Ovary (tissue), 3 donors: ENCODE measurements at regions not wholly inside any gene's neighbourhood (a gene's known extent, or its start where the extent isn't known, plus 50 kb on each side); places are given as distances from the start of the nearest gene placed in this dataset.

Experiments used
- CTCF ChIP-seq, 3 donors: fragments of 450-650 bp in 2 of 3; fragments of 200-600 bp in 1 of 3; IDR thresholded peaks; one replicate each; pipeline versions ENCODE4 v1.5.1 to v1.8.0; 2016 to 2022; ENCODE audit warnings: antibody characterized with exemption in 3 of 3, mild to moderate bottlenecking in 1 of 3
- EP300 ChIP-seq: sonication (generic); formaldehyde crosslinking; IDR thresholded peaks from one replicate; pipeline ENCODE4 v1.6.1; 2017; ENCODE audit warnings: antibody characterized with exemption
- POLR2A ChIP-seq: fragments of 450-650 bp; IDR thresholded peaks from one replicate; pipeline ENCODE4 v1.6.1; 2017; ENCODE audit warnings: antibody characterized with exemption, mild to moderate bottlenecking, moderate library complexity
- donor health status: DM: no; HTN: no; CAD: no.

- TF ChIP-seq CTCF (IDR thresholded peaks at IDR 0.05), result no peak
- no peak for TF ChIP-seq EP300
- TF ChIP-seq POLR2A, result no peak
These were observed 335.3 kb upstream of the RUNX1 start for GRCh38 chr21:35384375-35384774.
